DOHH2 (cell line): ENCODE measurements at regions not wholly inside any gene's neighbourhood (a gene's known extent, or its start where the extent isn't known, plus 50 kb on each side); places are given as distances from the start of the nearest gene placed in this dataset.

ENCODE experiments used
- CTCF ChIP-seq: fragments of 200-600 bp; sonication (generic); IDR thresholded peaks from one replicate; pipeline ENCODE4 v1.5.1; 2014; ENCODE audit warnings: antibody characterized with exemption, mild to moderate bottlenecking, low read depth, low read length; ENCODE audit not compliant: poor library complexity, severe bottlenecking
- EZH2phosphoT487 ChIP-seq: fragments of 200-600 bp; sonication (generic); IDR thresholded peaks from 2 replicates; pipeline ENCODE4 v1.6.1; 2017; ENCODE audit warnings: borderline replicate concordance, mild to moderate bottlenecking, antibody characterized with exemption, low read length, moderate library complexity, mixed read lengths

GRCh38 chr5:142445266-142445665 lies 120.4 kb upstream of the SPRY4 start:
- TF ChIP-seq EZH2phosphoT487: no peak
- no peak for TF ChIP-seq CTCF
